Ovary (tissue), 7 donors: ENCODE measurements at regions not wholly inside any gene's neighbourhood (a gene's known extent, or its start where the extent isn't known, plus 50 kb on each side); places are given as distances from the start of the nearest gene placed in this dataset.

Source experiments
- DNase-seq, 5 donors: peaks; one replicate each; pipeline ENCODE4 v3.0.0-alpha.2; 2019 to 2020
- H3K27ac ChIP-seq, 2 donors: fragments of 200-600 bp; one replicate each; pipeline versions ENCODE4 v1.5.1 to v1.8.0; 2019 to 2022
- H3K27me3 ChIP-seq: fragments of 200-600 bp; one replicate; pipeline ENCODE4 v1.8.0; 2022
- H3K36me3 ChIP-seq: fragments of 200-600 bp; sonication (generic); one replicate; pipeline ENCODE4 v1.5.1; 2019
- H3K4me1 ChIP-seq: one replicate; pipeline ENCODE4 v1.8.1; 2013; ENCODE audit warnings: mild to moderate bottlenecking, moderate library complexity; ENCODE audit not compliant: insufficient read depth
- H3K4me3 ChIP-seq: fragments of 200-600 bp; sonication (generic); one replicate; pipeline ENCODE4 v1.5.1; 2017
- H3K9me3 ChIP-seq, 2 donors: fragments of 200-600 bp in 1 of 2; sonication (generic) in 1 of 2; one replicate each; pipeline versions ENCODE4 v1.5.1 to v1.8.1; 2013 to 2019; ENCODE audit warnings: mild to moderate bottlenecking in 1 of 2, moderate library complexity in 1 of 2
- EP300 ChIP-seq: sonication (generic); formaldehyde crosslinking; IDR thresholded peaks from one replicate; pipeline ENCODE4 v1.6.1; 2017; ENCODE audit warnings: antibody characterized with exemption
- POLR2A ChIP-seq: fragments of 450-650 bp; IDR thresholded peaks from one replicate; pipeline ENCODE4 v1.6.1; 2017; ENCODE audit warnings: antibody characterized with exemption, mild to moderate bottlenecking, moderate library complexity
- WGBS, 3 donors: extraction: QIAGEN DNeasy Blood & Tissue Kit in 1 of 3; methylation state at CpG; one replicate each; pipeline versions ENCODE4 v1.1.5 to v1.1.7; 2013 to 2017; 5-methylcytosine and 5-hydroxymethylcytosine counted together
- intact Hi-C, 4 donors: fragments of 100-400 bp; cut with DNase I; formaldehyde crosslinking; loops; one replicate each; pipeline versions ENCODE4 v1.11.0 to v1.15.1; 2022 to 2023
- TF ChIP-seq, protein P1 (sequence below), 3 donors: fragments of 450-650 bp in 2 of 3; fragments of 200-600 bp in 1 of 3; IDR thresholded peaks; one replicate each; pipeline versions ENCODE4 v1.5.1 to v1.8.0; 2016 to 2022; ENCODE audit warnings: antibody characterized with exemption in 3 of 3, mild to moderate bottlenecking in 1 of 3
- donor health status: DM: no; HTN: no; CAD: no; lungs with moderate emphysema.
- donor health status: DM: no; HTN: no; CAD: no.
- donor health status: Bipolar disorder and iron deficiency.
- donor health status: DM: no; HTN: no; CAD: no.
- donor health status: DM: yes; HTN: yes; CAD: no.

DNA sequence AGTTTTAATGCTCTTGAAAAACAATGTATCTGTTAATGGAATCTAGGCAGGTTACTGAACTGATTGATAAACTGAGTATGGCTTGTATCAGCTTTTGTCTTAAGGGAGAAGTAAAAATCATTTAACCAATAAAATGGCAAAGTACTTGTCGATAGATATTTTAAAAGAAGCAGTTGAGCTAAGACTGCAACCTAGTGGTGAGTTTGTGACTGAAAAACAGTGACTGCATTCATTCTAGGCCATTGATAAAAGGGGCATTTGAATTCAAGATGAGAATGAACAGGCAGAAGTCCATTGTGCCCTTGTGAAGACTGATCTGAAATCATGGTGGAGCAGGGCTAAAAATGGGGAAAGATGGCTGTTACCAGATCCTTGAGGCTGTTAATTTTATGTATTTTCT is 59.4 kb upstream of the MSTN start:
- WGBS, 3 donors = 47 to 62% (median 54%) methylated on average over 1 of the region's 1 CpG
- TF ChIP-seq POLR2A = no peak
- TF ChIP-seq, protein P1, sequence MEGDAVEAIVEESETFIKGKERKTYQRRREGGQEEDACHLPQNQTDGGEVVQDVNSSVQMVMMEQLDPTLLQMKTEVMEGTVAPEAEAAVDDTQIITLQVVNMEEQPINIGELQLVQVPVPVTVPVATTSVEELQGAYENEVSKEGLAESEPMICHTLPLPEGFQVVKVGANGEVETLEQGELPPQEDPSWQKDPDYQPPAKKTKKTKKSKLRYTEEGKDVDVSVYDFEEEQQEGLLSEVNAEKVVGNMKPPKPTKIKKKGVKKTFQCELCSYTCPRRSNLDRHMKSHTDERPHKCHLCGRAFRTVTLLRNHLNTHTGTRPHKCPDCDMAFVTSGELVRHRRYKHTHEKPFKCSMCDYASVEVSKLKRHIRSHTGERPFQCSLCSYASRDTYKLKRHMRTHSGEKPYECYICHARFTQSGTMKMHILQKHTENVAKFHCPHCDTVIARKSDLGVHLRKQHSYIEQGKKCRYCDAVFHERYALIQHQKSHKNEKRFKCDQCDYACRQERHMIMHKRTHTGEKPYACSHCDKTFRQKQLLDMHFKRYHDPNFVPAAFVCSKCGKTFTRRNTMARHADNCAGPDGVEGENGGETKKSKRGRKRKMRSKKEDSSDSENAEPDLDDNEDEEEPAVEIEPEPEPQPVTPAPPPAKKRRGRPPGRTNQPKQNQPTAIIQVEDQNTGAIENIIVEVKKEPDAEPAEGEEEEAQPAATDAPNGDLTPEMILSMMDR (IDR thresholded peaks at IDR 0.05) = no peak
- no peak for TF ChIP-seq EP300
- no peaks in the 10 kb centered on the region for H3K36me3 ChIP-seq
- no peaks in the 10 kb centered on the region for H3K9me3 ChIP-seq
- H3K27me3 ChIP-seq = no peaks in the 10 kb centered on the region
- H3K4me1 ChIP-seq = no peaks in the 10 kb centered on the region
- H3K27ac ChIP-seq = no peak overlapping the region
- no peak overlapping the region for H3K4me3 ChIP-seq
- intact Hi-C loops = no loop called here
- no peak for DNase-seq

DNA sequence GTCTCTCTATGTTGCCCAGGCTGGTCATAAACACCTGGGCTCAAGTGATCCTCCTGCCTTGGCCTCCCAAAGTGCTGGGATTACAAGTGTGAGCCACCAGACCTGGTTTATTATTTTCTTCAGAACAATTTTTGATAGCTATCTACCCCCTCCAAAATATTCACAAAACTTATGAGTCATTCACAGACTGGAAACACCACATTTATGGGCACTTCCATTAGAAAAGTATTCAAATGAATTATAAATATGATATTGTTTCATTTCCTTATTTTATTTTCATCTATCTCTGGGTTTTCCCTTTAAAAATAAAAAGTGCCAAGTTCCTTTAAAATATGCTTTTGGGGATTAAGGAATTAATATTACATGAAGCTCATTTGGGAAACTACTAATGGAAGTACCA is 58.8 kb upstream of the MSTN start:
- no peak overlapping the region for H3K27ac ChIP-seq
- no peaks in the 10 kb centered on the region for H3K9me3 ChIP-seq
- TF ChIP-seq EP300 (no peak), POLR2A (no peak)
- TF ChIP-seq, protein P1 (IDR thresholded peaks at IDR 0.05) = no peak
- H3K36me3 ChIP-seq = no peaks in the 10 kb centered on the region
- intact Hi-C loops = no loop called here
- no peaks in the 10 kb centered on the region for H3K27me3 ChIP-seq
- no peak overlapping the region for H3K4me3 ChIP-seq
- DNase-seq = no peak
- no peaks in the 10 kb centered on the region for H3K4me1 ChIP-seq

DNA sequence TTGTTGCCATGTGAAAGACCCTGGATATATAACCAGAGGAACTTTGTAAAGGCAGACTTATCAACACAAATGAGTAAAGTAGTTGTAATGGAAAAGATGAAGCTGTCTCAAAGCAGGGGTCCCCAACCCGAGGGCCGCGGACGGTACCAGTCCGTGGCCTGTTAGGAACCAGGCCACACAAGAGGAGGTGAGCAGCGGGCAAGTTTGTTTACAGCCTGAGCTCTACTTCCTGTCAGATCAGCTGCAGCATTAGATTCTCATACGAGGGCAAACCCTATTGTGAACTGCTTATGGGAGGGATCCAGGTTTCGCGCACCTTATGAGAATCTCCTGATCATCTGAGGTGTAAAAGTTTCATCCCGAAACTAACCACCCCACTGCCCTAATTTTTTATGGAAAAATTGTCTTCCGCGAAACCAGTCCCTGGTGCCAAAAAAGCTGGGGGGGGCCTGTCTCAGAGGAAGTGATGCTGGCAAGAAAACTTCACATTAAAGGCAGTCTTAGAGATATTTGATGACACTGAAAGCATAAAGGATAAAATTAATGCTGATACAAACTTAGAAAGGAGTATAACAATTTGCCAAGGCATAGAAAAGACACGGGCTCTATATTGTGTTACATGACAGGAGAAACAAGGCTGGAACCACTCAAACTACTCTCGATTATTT is 57.5 kb upstream of the MSTN start:
- H3K27ac ChIP-seq = no peak overlapping the region
- H3K36me3 ChIP-seq = no peaks in the 10 kb centered on the region
- TF ChIP-seq EP300 (no peak), POLR2A (no peak)
- TF ChIP-seq, protein P1 (IDR thresholded peaks at IDR 0.05) = no peak
- H3K4me1 ChIP-seq = no peaks in the 10 kb centered on the region
- 49 to 74% (median 62%) methylated on average over 14 of the region's 14 CpGs for WGBS, 3 donors
- H3K9me3 ChIP-seq = no peaks in the 10 kb centered on the region
- intact Hi-C loops = no loop called here
- no peak for DNase-seq
- H3K27me3 ChIP-seq = no peaks in the 10 kb centered on the region
- H3K4me3 ChIP-seq = no peak overlapping the region

DNA sequence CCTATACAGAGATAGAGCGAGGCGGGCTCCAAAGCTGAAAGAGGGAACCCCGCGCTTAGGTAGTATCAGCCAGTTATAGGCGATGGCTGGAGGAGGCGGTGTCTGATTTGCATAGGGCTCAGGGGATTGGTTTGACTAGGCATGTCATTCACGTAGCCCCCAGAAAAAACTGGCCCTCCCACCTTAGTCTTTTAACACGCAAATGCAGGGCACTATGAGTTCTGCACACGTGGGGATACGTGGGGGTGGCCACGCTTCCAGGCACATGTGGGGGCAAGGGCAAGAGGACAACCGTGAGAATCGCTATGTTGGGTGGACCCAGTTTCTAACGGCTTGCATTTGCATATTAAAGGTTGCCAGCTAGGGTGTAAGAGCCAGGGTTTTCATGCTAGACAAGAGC is 56.7 kb upstream of the MSTN start:
- Histone ChIP-seq H3K9me3 (no peaks in the 10 kb centered on the region), H3K4me3 (no peak overlapping the region), H3K4me1 (no peaks in the 10 kb centered on the region), H3K27me3 (no peaks in the 10 kb centered on the region), H3K27ac (no peak overlapping the region), H3K36me3 (no peaks in the 10 kb centered on the region)
- TF ChIP-seq EP300 = no peak
- TF ChIP-seq, protein P1 (IDR thresholded peaks at IDR 0.05) = no peak
- TF ChIP-seq POLR2A = no peak
- intact Hi-C loops = no loop called here
- WGBS, 3 donors = 60 to 76% (median 67%) methylated on average over 14 of the region's 14 CpGs
- DNase-seq = peak in 4 of 5 donors; percentile 16 to 35 (median 18)
